ENCODE measurements at regions not wholly inside any gene's neighbourhood (a gene's known extent, or its start where the extent isn't known, plus 50 kb on each side); places are given as distances from the start of the nearest gene placed in this dataset.
"Not testable (repeated sequence)": the region's sequence is repeated elsewhere in the genome, so short reads cannot be mapped to it uniquely, and the experiment has no call there.

DNA sequence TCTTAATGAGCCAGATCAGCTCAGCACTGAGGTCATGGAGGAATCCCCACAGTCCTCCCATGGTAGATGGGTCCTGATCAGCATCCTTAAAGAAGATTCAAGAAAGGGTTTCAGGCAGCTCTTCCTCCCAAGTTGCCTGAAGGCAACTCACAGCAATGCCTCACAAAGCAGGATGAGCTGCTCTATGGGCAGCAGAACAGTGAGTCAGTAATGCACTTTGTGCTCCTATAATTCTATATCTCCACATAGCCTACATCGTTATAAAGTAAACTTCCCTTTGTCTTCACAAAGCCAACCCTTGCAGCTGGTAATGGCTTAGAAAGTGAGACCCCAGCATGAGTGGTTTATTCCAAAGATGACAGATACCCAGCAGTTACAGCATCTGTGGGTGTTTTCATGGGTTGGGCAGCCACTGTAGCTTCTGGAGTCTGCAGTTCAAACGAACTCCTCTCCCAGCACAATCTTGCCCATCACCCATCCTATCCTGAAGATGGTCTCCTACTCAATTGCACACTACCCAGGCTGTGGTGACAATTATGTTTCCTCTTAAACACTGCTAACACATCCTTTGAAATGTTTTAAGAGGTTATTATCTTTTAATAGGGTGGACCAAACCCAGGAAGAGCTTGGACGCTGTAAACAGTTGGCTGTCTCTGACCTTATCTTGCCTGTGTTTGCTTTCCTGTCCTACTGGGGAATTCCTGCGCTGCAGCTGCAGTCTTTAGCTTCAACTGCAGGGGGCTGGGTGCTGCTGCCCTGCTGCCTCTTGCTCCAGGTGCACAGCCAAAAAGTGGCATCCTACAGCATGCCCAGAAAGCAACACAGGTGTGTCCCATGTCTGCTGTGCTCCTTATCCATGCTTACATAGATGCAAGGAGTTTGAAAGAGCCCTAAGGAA, 286.9 kb downstream of the ANAPC1 start:
- not testable (repeated sequence) for DNase-seq

DNA sequence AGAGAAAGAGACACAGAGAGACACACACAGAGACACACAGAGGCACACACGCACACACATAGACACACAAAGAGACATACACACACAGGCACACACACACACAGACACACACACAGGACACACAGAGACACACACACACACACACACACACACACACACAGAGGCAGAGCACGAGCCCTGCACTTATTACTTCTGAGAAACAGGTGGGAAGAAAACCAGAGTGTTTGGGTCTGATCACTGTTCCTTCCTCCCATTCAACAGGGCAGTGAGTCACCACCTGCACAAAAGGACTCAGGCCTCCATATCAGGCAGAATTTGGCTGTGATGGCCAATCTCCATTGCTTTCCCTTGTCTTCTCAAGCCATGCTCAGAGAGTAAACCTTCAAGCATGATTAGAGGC, 285.0 kb downstream of the ANAPC1 start:
- not testable (repeated sequence) for DNase-seq

DNA sequence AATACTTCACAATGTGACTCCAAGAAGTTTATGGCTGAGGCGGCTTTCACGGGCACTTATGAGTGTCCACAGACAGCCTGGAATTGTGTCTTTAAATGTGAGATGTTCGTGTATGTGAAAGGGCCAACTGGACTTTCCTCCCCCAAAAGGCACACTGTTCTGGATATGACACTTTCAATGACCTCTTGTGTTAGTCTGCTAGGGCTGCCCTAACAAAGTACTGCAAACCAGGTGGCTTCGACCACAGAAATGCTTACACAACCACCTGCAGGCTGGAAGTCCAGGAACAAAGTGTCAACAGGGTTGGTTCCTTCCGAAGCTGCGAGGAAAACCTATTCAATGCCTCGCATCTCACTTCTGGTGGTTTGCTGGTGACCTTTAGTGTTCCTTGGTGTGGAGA, 281.7 kb downstream of the ANAPC1 start:
- DNase-seq = not testable (repeated sequence)

DNA sequence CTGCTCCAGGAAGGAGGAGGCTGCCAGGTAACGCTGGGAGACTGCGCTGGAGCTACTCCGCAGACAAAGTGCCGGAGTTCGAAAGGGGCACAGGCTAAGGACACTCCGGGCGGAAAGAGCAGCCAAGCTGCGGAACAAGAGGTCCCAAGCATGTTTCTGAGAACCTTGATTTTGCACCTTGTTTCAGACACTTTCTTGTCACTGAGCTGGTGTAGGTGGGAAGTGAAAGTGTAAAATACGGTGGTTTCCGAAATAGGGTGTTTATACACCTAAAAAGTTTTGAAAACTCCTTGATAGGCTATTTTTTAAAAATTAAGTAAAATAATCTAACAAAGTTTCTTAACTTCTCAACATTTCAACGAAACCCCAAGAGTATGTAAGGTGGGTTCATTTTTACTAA, 278.2 kb downstream of the ANAPC1 start:
- not testable (repeated sequence) for DNase-seq

DNA sequence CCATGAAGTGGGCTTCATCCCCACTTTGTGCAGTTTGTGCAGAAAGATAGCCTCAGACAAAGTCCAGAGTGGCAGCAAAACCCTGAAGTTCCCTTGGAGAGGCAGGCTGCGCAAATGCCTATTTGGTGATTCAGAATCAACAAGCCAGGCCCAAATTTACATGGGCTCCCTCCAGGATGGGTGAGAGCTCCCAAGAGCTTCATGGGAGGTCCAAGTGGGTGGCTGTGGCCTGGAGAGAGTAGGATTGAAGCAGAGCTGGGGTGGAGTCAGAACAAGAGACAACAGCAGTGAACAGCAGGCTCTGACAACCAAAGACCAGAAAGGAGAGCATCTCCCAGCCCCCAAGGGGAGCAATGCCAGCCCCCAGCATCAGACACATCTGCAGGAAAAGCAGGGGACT, 277.4 kb downstream of the ANAPC1 start:
- DNase-seq = not testable (repeated sequence)

DNA sequence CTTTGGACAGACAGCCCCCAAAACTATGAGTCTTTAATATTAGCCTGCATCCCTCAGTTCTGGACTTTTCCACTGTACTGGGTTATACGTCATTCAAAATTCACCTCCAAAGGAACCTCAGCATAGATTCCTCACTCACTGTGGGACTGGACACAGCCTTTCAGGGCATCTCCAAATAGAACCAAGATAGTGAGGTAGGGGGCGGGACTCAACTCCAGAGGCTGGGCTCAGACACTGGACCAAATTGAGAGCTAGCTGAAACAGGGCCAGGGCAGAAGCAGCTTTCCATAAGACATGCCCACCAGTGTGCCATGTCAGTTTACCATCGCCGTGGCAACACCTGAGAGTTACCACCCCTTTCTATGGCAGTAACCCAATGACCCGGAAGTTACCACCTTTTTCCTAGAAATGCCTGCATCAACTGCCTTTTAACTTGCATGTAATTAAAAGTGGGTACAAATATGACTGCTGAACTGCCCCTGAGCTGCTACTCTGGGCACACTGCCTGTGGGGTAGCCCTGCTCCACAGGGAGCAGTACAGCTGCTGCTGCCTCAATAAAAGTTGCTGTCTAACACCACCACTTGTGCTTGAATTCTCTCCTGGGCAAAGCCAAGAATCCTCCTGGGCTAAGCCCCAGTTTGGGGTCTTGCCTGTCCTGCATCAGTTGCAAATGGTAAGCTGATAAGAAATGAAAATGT, 274.7 kb downstream of the ANAPC1 start:
- not testable (repeated sequence) for DNase-seq

DNA sequence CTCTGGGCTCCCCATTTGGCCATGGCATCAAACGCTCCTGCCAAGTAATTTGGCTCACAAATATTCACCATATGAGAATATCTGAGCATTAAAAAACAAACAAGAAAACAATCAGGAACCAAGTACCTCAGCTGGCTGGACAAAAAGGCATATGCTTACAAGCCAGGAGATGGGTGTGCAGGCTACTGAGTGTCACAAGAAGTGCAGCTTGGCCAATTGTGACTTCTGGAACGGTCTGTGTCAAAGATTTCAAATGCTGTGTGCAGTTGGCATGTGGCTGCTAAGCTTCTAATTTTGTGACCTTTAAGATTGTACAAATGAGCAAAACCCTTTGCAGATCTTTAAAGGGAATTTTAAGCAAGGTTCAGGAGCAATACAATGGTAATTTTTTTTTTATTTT, 274.0 kb downstream of the ANAPC1 start:
- not testable (repeated sequence) for DNase-seq

DNA sequence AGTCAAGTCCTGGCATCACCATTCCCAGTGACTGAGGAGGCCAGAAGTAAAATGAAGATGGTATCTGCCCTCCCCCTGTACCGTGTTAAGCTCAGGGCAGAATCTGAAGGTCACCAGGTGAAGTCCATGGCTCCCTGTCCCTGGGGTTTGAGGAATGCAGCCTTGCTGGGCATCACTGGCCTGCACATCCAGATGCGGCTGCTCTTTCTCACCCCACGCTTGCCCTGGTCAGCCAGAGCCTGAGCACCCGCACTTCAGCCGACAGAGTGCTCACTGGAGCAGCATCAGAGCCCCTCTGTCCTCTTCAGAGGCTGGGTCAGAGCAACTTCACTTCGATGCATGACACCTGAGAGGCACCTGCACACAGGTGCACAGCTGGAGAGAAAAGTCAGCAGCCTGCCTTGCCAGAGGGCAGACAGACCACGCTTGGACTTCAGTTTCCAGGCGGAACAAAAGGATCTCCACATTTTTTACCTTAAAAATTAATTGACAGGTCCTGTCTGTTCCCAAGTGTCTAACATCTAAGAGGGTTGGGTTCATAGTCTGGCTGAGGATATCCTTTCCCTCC, 267.3 kb downstream of the ANAPC1 start:
- no peak for DNase-seq

DNA sequence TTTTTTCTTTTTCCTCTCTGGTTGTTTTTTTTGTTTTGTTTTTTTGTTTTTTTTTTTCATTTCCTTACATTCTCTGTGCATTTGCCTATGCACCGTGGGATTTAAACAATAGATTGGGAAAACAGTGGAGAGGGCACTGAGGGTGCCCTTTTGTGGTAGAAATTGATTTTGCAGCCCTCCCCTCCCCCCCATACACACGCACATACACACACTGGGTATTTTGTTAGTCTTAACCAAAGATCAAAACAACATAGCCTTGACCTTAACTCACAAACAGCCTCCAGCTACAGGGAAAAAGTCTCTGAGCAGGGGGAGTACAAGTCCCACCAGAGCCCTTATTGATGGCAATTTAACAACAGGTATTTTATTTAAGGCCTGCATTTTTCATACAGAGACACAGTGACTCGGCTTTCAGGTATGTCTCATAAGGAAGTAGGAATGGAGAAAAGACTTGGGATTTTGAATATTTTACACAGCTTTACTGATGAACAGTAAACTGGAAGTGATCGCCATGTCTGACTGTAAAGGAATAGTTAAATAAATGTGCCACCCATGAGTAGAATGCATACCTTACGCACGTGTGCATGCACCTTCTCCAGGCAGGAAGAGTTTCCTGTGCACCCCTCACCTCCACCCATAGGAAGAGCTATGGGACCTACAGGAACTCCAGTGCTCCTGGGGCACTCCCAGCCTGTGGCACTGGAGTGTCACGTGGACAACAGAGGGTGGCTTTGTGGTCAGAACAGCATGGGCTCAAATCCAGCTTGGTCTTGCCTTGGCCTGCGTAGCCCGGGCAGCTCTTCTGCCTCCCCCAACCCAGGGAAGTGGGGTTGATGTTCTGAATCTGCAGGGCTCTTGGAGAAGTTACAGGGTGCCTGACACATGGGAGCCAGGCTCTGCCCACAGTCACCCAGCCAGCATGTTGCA, 266.4 kb downstream of the ANAPC1 start:
- DNase-seq = no peak

DNA sequence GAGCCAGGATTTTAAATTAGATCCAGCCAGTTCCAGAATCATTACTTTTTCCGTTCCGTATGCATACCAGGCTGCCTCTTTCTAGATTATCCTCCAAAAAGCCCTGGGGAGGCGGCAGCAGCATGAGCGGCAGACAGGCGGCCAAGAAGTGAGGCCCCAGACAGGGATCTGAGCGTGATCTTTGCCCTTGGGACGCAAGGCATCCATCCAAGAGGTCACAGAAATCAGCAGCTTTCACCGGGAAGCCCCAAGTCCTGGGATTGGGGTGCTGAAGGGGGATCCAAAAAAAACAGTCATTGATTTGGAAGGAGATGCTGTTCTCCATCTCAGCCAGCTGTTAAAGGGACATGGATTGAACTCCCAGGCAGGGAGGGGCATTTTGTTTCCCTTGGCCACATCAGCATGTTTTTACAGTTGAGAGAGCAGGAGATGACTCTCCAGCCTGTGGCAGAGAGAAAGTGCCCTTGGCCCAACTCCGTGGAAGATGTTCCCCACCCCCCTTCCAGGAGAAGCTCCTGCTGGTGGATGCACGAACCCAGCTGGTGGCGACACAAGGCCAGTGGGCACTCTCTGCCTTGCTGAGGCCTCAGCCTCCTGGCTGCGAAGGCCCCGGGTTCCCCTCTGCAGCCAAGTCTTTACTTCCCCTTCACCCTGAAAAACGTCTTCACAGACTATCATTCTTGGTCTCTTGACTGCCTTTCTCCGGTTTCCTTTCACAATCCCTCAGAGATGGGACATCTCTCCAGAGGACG, 265.6 kb downstream of the ANAPC1 start:
- DNase-seq = peak; percentile 19 to 41

DNA sequence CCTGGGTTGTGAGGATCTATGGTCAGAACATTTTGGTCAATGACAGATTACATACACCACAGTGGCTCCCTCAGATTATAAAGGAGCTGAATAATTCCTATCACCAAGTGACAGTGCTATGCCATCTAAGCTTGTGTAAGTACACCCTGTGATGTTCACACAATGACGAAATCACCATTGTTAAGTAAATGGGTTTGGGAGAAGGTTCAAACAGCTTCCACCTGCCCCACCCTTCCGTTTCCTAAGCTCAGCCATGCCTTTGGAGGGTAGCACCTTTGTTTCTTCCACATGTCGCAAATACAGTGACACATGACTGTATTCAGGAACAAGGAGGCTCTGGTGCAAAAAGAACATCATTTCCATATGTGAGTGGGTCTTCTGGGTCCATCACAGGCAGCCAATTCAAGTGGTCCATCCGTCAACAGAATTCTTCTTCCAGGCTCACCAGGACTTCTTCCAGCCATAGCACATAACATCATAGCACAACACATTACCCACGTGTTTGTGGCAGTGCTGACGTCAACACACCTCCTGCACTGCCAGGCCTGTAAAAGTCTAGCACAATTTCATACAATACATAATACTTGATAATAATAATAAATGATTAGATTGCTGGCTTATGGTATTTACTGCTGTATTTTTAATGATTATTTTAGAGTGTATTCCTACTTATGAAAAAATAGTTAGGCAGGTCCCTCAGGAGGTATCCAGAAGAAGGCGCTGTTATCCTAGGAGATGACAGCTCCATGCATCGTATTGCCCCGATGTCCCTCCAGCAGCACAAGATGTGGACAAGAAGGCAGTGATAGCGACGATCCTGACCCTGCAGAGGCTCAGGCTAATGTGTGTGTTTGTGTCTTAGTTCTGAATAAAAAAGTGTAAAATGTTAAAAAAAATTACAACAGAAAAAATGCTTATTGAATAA, 264.8 kb downstream of the ANAPC1 start:
- DNase-seq = no peak

DNA sequence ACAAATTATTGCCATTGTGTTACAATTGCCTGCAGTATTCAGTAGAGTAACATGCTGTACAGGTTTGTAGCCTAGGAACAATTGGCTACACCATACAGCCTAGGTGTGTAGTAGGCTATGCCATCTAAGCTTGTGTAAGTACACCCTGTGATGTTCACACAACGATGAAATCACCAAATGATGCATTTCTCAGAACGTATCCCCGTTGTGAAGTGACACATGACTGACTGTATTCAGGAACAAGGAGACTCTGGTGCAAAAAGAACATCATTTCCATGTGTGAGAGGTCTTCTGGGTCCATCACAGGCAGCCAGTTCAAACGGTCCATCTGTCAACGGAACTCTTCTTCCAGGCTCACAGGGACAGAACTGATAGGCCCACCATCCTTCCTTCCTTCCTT, 263.7 kb downstream of the ANAPC1 start:
- DNase-seq = no peak

DNA sequence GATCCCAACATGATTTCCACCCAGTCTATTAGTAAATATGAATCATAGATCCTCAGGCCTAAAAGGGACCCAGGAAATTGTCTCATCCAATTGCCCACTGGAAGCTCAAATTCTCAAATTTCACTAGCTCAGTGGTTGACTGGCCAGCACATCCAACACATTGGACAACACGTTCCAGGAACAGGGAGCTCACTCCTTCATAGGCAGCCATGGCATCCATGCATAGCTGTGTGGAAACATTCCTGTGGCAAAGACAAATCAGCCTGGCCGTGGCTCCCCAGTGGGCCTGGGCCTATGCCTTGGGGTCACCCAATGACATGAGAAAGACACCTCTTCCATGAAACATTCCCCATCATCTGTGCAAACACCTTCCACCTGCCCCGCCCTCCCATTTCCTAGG, 261.1 kb downstream of the ANAPC1 start:
- DNase-seq = no peak

DNA sequence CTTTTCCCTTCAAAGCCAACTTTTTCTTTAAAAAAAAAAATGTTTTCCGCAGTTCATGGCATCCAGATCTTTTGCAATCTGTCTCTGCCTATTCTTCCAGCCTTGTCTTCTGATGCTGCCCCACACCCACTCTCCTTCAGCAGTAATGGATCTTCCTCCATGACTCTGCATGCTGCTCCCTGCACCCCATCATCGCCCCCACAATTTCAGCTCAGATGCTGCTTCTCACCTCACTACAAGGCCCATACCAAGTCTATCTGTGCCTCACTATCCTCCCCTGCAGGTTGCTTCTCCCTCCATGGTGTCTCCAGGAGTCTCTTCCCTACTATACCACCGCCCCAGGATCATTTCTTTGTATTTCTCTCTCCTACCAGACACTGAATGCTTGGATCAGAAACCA, 260.6 kb downstream of the ANAPC1 start:
- no peak for DNase-seq

DNA sequence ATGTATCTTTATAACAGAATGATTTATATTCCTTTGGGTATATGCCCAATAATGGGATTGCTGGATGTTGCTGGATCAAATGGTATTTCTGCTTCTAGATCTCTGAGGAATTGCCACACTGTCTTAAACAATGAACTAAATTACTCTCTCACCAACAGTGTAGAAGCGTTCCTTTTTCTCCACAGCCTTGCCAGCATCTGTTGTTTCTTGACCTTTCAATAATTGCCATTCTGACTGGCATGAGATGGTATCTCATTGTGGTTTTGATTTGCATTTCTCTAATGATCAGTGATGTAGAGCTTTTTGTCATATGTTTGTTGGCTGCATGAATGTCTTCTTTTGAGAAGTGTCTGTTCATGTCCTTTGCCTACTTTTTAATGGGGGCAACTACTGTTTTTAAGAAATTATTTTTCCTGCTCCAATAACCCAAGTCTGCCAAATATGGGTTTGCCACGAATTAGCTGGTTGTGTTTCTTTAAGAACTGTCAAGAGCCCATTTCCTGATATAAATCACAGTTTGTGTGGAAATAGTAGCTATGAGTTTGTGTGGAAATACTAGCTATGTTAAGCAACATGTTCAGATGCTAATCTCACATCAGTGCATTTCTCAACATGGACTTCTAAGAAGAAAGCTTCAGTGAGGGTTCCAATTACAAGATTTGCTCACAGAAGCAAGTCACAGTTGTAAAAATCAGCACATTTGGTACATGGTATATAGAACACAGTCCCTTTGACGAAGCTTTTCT, 259.4 kb downstream of the ANAPC1 start:
- peak; percentile 32 to 50 for DNase-seq

DNA sequence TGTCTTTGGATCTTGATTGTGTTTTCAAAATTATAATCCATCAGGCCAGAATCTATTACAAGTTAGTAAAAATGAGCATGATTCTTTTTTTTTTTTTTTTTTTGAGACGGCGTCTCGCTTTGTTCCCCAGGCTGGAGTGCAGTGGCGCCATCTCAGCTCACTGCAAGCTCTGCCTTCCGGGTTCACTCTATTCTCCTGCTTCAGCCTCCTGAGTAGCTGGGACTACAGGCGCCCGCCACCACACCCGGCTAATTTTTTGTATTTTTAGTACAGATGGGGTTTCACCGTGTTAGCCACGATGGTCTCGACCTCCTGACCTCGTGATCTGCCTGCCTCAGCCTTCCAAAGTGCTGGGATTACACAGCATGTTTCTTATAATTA, 258.8 kb downstream of the ANAPC1 start:
- DNase-seq = not testable (repeated sequence)

DNA sequence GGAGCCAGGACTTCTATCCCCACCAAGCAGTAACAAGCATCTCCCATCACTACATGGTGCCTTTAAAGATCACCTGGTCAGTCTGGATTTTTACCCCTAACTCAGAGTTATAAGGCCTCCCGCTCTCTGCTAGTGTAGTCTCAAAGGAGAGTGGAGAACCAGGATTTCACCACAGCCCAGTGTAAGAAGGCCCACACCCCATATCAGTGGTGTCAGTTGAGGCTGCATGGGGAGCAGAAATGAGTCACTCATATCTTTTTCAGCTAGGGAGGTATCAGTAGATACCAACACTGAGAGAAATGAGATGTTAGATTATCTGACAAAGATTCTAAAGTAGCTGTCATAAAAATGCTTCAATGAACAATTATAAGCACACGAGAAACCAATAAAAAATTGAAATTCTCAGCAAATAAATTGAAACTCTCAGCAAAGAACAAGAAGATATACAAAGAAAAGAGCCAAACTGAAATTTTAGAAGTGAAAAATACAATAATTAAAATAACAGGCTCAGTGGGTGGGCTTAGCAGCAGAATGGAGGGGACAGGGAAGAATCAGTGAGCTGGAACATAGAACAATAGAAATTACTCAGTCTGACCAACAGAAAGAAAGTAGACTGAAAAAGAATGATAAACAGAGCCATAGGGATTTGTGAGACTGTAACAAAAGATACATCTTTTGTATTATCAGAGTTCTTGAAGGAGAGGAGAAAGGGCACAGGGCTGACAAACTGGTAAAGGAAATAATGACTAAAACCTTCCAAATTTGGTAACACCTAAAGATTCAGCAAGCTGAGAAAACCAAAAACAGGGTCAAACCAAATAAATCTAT, 257.7 kb downstream of the ANAPC1 start:
- DNase-seq = no peak

DNA sequence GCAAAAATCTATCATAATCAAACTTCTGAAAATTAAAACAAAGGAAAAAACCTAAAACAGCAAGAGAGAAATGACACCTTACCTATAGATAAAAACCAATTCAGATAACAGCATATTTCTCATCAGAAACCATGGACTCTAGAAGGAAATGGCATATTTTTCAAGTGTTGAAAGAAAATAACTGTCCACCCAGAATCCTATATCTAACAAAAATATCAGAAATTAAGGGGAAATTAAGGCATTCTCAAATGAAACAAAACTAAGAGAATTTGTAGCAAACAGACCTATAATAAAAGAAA, 257.2 kb downstream of the ANAPC1 start:
- no peak for DNase-seq

DNA sequence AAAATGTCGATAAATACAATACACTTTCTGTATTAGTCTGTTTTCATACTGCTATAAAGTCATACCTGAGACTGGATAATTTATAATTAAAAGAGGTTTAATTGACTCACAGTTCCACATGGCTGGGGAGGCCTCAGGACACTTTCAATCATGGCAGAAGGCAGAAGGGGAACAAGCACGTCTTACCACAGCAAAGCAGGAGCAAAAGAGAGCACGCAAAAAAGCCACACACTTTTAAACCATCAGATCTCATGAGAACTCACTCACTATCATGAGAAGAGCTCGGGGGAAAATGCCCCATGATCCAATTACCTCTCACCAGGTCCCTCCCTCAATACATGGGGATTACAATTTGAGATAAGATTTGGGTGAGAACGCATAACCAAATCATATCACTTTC, 256.7 kb downstream of the ANAPC1 start:
- peak; percentile 12 to 13 for DNase-seq
